ENCODE measurements at regions not wholly inside any gene's neighbourhood (a gene's known extent, or its start where the extent isn't known, plus 50 kb on each side); places are given as distances from the start of the nearest gene placed in this dataset.

DNA sequence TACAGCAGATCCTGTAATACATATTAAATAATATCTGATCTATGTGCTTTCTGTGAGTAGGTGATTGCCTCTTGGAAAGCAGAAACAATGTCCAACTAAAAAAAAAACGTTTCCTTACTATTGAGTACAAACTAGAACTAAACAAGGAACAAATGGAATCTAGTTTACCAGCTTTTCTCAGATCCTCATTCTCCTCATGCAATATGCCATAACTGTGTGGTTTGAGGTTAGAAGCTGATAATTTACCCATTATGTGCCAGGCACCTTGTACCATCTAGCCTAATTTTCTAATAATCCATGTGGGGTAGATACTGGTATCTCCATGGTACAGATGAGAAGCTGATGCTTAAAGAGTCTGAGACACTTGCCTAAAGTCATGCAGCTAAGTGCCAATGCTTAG, 154.7 kb downstream of the PTGER3 start:
- DNase-seq: no peak

DNA sequence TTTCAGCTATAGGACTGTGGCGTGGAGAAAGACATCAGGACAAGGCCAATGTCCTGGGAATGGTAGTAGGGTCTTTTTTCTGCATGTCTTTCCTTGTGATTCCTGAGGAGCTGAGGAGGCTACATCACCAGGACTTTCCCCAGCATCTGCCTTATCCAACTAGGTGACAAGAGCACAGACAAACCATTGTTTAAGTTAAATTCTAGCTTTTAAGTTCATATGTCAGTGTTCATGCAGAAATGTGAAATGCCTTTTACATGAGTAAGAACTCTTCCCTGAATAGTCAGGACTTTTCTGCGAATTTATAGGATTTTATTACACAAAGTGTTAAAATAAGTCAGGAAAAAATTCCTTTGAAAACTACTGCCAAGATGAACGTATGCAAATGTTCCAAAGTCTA, 154.2 kb downstream of the PTGER3 start:
- DNase-seq: no peak

DNA sequence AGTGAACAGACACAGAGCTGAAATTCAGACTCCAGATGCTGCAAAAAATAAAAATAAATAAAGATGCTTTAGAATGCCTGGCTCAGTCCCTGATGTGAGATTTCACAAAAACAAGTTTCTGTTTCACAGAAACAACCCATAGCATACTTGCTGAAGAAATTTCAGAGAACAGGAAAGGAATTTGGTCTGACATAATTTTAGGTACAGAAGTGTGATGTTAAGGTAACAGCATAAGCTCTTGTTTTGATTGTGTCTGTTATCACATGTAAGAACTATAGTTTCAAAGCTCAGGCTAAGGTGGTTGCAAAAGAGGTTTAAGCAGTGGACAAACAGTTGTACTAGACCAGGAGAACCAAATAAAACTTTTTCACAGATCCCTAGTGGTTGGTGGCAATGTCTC, 152.1 kb downstream of the PTGER3 start:
- no peak for DNase-seq

DNA sequence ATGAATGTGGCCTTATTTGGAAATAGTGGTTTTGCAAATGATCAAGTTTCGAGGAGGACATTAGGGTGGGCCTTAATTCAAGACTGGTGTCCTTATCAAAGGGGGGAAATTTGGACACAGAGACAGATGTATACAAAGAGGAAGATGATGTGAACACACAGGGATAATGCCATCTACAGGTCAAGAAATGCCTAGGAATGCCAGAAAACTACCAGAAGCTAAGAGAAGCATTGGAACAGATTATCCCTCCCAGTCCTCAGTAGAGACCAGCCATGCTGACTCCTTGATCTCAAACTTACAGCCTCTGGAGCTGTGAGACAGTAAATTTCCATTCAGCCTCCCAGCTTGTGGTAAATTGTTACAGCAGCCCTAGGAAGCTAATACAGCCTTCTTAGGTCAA, 151.4 kb downstream of the PTGER3 start:
- no peak for DNase-seq

DNA sequence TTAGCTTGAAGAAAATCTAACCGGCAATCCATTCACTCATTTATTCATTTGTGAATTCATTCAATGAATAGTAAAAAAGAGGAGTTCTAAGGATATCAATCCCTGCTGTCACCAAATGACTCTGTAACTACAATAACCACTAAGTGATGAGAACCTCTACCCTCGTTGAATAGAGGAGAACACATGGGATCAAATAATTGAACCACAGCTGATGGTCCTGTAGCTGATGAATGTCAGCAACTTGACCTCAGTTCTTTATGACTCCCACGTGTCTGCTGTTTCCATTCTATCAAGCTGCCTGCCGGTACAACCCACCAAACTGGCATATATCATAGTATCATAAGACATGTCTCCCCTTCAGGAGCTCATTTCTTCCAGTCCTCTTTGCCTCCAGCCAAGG, 150.3 kb downstream of the PTGER3 start:
- no peak for DNase-seq

DNA sequence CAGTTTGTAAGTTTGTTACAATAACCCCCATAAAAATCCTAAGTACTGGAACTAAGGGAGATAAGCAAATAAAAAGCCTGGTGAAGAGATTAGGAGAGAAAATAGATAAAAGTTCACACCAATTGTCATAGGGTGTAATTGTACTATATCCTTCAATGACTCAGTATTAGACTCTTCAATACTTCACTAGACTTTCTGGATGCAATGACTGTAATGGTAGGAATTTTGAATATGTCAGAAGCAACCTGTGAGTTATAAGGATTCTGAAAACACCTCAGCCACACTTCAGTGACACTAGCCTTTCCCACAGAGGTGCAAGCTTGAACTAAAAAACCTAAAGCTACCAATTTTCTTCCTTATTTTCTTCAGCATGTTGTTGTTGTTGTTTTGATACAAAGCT, 147.9 kb downstream of the PTGER3 start:
- DNase-seq: no peak

DNA sequence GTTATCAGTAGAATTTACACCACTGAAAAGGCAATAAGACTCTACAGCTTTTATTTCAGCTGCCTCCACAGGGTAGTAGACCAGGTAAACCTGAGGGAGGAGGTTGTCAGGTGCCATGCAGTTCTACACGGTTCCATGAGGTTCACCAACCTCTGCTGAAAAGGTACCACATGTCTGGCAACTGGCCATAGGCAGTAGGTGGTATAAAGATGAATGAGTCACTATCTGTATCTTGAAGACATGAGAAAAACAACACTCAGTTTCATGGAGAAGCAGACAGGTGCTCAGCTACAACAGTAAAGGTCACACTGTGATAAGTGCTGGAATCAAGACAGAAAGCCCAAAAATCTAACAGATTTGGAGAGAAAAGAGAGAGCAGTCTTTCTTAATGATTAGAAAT, 145.4 kb downstream of the PTGER3 start:
- DNase-seq: no peak

DNA sequence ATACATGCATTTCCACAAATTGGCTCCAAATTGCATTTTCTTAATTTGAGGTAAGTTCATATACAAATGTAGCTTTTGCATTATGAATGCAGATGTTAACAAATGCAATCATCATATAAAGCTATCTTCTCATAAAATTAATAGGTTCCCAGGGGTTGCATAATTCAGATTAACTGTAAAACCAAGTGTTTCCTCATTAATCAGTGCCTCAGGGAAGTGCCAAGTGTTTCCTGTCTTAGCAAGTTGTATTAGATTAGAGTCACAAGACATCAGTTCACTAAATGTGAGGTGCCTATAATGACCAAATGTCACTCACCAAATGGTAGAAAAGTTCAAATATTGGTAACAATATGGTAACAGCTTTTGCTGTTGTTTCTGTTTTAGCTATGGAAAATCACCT, 140.8 kb downstream of the PTGER3 start:
- no peak for DNase-seq

DNA sequence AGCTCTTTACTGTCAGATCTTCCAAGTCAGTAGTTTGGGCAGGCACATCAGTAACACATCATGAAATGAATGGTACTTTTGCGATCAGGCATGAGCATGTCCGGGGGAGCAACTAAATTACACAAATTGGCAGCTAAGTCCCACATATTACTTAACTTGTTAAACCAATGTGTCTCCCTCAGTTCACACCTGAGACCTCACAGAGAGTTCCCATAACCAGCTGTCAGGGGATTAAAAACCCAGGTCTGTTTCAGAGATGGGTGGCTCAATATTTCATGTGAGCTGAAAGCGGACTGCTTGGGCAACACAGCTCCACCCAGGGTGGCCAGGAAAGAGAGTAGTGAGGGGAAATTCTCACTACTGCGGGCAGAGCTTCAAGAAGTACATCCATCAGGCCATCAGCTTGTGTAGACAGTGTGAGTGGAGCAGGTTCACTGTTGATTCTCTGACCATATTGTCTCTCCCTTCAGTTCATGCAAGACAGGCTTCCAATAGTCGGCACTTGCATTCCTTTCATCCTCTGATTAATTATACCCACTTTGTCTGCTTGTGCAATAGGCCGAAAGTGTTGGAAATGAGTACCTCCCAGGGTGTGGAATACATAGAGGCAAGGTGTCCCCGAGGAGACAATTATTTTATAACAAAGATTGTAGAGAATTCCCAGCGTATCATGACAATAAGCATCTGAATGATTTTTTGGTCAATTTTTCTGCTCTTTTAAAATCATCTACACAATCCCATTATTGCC, 139.9 kb downstream of the PTGER3 start:
- no peak for DNase-seq

DNA sequence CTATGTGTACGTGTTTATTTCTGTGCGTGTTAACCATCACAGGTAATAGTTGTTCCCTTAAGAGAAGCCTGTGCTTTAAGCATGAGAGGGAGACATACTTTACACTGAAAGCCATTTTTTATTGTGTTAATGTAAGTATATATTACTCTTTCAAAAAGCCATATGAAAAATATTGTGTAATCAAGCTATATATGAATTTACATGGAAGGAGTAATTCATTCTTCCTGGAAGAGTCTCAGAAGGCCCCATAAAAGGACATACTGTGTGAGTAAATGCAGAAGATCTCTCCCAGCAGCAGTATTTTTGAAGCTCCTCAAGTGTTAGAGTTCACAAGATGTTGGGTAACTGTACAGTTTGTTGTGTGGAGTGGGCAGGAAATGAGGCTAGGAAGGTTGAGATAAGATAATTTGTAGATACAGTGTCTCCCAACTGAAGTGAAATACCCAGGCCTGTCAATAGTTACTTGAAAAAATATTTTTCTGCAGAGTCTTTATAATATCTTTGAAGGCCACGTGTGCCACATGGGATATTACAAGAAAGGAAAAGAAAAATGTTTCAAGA, 138.3 kb downstream of the PTGER3 start:
- DNase-seq: no peak

DNA sequence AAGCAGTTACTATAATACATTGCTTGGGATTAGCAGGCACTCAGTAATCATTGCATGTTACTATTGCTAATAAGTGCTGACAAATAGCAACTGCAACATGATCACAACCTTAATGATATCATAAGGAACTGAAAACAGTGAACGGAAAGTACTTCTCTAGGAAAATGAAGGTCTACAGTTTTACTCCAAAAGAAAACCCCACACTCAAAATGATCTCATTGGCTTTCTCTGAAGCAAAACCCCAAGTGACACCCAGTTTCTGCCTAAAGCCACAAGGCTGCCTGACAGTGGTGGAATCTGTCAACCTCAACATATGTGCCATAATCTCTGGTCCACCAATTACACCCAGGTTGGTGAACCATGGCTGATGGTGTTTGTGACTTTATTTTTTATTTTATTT, 137.6 kb downstream of the PTGER3 start:
- DNase-seq: no peak

DNA sequence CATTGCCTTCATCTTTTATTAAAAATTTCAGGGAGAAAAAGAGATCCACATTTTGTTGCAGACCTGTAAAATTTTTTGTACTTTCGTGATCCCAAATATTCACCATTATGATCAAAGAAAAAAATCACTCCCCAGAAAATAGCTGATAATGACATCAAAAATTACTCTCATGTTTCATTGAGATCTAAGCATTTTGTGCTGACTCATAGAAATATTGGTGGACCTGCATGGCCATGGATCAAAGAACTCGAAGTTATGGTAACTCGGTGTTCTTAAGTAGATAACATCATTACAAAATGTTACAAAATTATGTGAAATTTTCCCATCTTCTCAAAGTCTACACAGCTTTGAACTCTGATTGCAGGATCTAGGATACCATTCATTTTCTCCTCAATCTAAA, 135.8 kb downstream of the PTGER3 start:
- no peak for DNase-seq

DNA sequence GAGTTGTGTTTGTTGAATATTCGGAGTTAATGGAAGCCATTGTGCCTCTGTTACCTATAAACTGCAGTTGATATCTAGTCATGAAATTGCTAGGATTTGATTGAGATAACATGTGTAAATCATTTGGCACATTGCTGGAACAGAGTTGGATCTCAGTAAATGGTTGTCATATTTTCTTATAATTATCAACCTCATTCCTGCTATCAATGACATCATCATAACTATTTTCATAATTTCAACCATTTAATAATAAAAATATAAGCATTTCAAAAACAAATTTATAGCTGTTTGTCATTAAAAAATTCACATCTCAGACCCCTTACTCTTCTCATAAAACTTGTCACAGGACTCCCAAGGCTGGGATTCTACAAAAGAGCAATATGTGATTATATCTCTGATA, 133.4 kb downstream of the PTGER3 start:
- DNase-seq: no peak

DNA sequence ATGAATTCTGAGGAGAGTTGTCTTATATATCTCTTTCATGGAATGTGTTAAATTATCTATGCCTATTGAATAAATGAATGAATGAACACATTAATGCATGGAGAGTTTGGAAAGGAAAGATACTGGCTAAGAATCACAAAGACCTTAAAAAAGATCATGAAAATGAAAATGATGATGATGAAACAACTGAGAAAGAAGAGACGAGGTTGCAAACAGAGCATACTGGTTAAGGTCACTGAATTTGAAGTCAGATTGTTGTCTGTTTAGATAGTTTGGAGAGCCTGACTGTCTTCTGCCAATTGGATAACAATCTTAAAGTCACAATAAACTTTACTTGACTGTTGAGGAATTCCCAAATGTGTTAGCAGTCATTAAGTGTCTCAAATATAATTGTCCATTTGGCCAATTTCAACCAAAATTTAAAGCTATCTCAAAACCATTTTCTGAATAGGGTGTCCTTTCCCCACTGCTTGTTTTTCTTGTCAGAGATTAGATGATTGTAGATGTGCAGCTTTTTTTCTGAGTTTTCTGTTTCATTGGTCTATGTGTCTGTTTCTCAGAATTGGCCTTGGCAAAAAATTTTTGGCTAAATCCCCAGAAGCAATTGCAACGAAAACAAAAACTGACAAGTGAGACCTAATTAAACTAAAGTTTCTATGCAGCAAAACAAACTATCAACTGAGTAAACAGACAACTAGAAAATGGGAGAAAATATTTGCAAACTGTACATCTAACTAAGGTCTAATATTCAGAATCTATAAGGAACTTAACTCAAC, 132.2 kb downstream of the PTGER3 start:
- no peak for DNase-seq

DNA sequence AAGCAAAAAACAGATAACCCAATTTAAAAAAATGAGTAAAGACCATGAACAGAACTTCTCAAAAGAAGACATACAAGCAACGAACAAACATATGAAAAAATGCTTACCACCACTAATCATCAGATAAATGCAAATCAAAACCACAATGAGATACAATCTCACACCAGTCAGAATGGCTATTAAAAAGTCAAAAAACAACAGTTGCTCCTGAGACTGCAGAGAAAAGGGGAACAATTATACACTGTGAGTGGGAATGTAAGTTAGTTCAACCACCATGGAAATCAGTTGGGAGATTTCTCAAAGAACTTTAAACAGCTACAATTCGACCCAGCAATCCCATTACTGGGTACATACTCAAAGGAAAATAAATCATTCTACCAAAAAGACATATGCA, 131.6 kb downstream of the PTGER3 start:
- no peak for DNase-seq

DNA sequence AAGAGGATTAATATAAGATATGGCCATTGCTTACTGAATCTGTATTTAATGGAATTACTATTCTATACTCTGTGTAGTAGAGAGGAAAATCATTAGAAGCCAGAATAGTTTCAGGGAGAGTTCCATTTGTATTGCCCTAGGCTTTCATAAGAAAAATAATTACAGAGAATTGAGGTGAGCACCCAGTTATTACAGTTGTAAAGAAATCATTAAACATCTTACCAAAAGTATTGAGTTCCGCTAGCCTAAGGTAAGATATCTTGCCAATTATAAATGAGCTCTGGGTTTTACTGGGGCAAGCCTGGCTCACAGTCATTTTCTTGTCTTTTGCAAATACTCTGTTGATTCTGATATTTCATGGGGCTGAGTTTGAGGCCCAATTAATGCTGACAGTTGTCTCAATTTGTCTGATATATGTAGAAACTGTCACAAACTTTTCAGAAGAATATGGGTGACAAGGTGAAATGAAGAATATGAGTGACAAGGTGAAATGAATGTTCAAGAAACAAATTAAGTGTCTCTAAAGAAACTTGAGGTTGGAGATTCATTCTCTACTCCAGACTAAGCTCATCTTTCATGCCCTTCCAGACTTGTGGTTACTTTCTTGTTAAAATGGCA, 127.8 kb downstream of the PTGER3 start:
- DNase-seq: no peak

Measured in C1 segment of cervical spinal cord (tissue), 14 donors.